GM19238 (cell line): ENCODE measurements at regions not wholly inside any gene's neighbourhood (a gene's known extent, or its start where the extent isn't known, plus 50 kb on each side); places are given as distances from the start of the nearest gene placed in this dataset.
"Not testable (repeated sequence)": the region's sequence is repeated elsewhere in the genome, so short reads cannot be mapped to it uniquely, and the experiment has no call there.

Experiments used
- DNase-seq: peaks from one replicate; pipeline ENCODE4 v3.0.0; 2011; ENCODE audit warnings: low spot score; ENCODE audit not compliant: insufficient read length

GRCh38 chr22:47616396-47617020 lies 854.1 kb downstream of the TBC1D22A start:
- no peak for DNase-seq

- DNase-seq, result no peak
Observed at GRCh38 chr22:47615051-47615450, 852.6 kb downstream of the TBC1D22A start.

- DNase-seq, result no peak
Observed at GRCh38 chr22:47613606-47614350, 851.3 kb downstream of the TBC1D22A start.

GRCh38 chr22:47613181-47613580 lies 850.7 kb downstream of the TBC1D22A start:
- DNase-seq, result not testable (repeated sequence)

- no peak for DNase-seq
Observed at GRCh38 chr22:47612311-47612910, 850.0 kb downstream of the TBC1D22A start.

- DNase-seq, result no peak
Observed at GRCh38 chr22:47610764-47611163, 848.3 kb downstream of the TBC1D22A start.

- DNase-seq, result no peak
Observed at GRCh38 chr22:47610281-47610680, 847.8 kb downstream of the TBC1D22A start.

GRCh38 chr22:47609653-47610052 lies 847.2 kb downstream of the TBC1D22A start:
- no peak for DNase-seq

GRCh38 chr22:47608421-47608820 lies 846.0 kb downstream of the TBC1D22A start:
- DNase-seq, result no peak

GRCh38 chr22:47607486-47607885 lies 845.0 kb downstream of the TBC1D22A start:
- DNase-seq, result no peak

- DNase-seq, result no peak
Observed at GRCh38 chr22:47606426-47606825, 844.0 kb downstream of the TBC1D22A start.

- no peak for DNase-seq
Observed at GRCh38 chr22:47605886-47606285, 843.4 kb downstream of the TBC1D22A start.

- no peak for DNase-seq
Observed at GRCh38 chr22:47605441-47605840, 843.0 kb downstream of the TBC1D22A start.

- DNase-seq, result no peak
Observed at GRCh38 chr22:47604563-47604962, 842.1 kb downstream of the TBC1D22A start.

GRCh38 chr22:47602732-47603131 lies 840.3 kb downstream of the TBC1D22A start:
- no peak for DNase-seq

- DNase-seq, result no peak
Observed at GRCh38 chr22:47601666-47602065, 839.2 kb downstream of the TBC1D22A start.

- DNase-seq, result no peak
Observed at GRCh38 chr22:47600791-47601625, 838.6 kb downstream of the TBC1D22A start.

- no peak for DNase-seq
Observed at GRCh38 chr22:47600281-47600680, 837.8 kb downstream of the TBC1D22A start.

- no peak for DNase-seq
Observed at GRCh38 chr22:47599753-47600152, 837.3 kb downstream of the TBC1D22A start.

- DNase-seq, result no peak
Observed at GRCh38 chr22:47598864-47599263, 836.4 kb downstream of the TBC1D22A start.

- no peak for DNase-seq
Observed at GRCh38 chr22:47597041-47597440, 834.6 kb downstream of the TBC1D22A start.
